ENCODE measurements at regions not wholly inside any gene's neighbourhood (a gene's known extent, or its start where the extent isn't known, plus 50 kb on each side); places are given as distances from the start of the nearest gene placed in this dataset.

DNA sequence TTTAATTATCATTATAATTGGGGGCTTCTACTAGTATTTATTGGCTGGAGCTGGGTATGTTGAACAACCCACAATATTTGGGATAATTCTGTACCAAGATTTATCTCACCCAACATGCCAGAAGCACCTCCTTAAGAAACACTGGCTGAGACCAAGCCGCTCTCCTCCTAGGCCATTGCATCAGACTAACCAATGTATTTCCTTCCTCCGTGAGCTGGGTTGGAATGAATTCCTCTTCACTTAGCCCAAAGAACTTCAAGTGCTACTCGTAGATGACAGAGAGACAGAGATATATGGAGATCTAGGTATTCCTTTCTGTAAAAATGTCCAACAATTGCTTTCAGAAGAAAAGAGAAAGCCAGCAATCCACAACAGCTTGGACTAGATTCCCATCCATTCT, 87.2 kb upstream of the ETS2 start:
- TF ChIP-seq POLR2A (IDR thresholded peaks at IDR 0.05) (no peak), CTCF (IDR thresholded peaks at IDR 0.05) (no peak)
